Keratinocyte (primary cell): ENCODE measurements at regions not wholly inside any gene's neighbourhood (a gene's known extent, or its start where the extent isn't known, plus 50 kb on each side); places are given as distances from the start of the nearest gene placed in this dataset.

Experiments
- DNase-seq: peaks from one replicate; pipeline ENCODE4 v3.0.0-alpha.2; 2011; ENCODE audit warnings: low read depth, missing footprints, low spot score
- FAIRE-seq: peaks from 2 replicates; lab custom pipeline; 2011; peaks lifted over from hg19 to GRCh38; lab: Jason Lieb, UNC
- H2AFZ ChIP-seq: 2 replicates; pipeline ENCODE4 v1.6.0; 2012; ENCODE audit warnings: low read length, control low read depth, inconsistent platforms; ENCODE audit not compliant: control insufficient read depth
- H3K27ac ChIP-seq: 2 replicates; pipeline ENCODE4 v1.5.1; 2011; ENCODE audit warnings: low read length; ENCODE audit not compliant: control insufficient read depth, insufficient read depth
- H3K27me3 ChIP-seq: 3 replicates; pipeline ENCODE4 v1.6.0; 2011; ENCODE audit warnings: low read length; ENCODE audit not compliant: control insufficient read depth, insufficient read depth; ENCODE audit errors: extremely low read depth
- H3K36me3 ChIP-seq, 2 experiments: 2 replicates in 1 of 2; 3 replicates in 1 of 2; pipeline ENCODE4 v1.5.1; 2011; ENCODE audit warnings: low read length in 2 of 2, mild to moderate bottlenecking in 1 of 2; ENCODE audit not compliant: control insufficient read depth in 2 of 2, insufficient read depth in 2 of 2; ENCODE audit errors: extremely low read depth in 1 of 2
- H3K4me1 ChIP-seq: 3 replicates; pipeline ENCODE4 v1.5.1; 2011; ENCODE audit warnings: low read length; ENCODE audit not compliant: control insufficient read depth, insufficient read depth; ENCODE audit errors: extremely low read depth
- H3K4me2 ChIP-seq: 3 replicates; pipeline ENCODE4 v1.6.0; 2011; ENCODE audit warnings: low read depth, low read length; ENCODE audit not compliant: control insufficient read depth, insufficient read depth; ENCODE audit errors: extremely low read depth
- H3K4me3 ChIP-seq, 3 experiments: fragments of 200-600 bp in 1 of 3; sonication (generic) in 1 of 3; 2 replicates in 2 of 3; 3 replicates in 1 of 3; pipeline ENCODE4 v1.5.1; 2011 to 2016; ENCODE audit warnings: low read length in 3 of 3, mild to moderate bottlenecking in 3 of 3, control low read depth in 2 of 3, inconsistent platforms in 1 of 3, low read depth in 1 of 3, mixed read lengths in 1 of 3, mixed run types in 1 of 3, moderate library complexity in 1 of 3; ENCODE audit not compliant: control insufficient read depth in 2 of 3, insufficient read depth in 2 of 3; ENCODE audit errors: extremely low read depth in 1 of 3
- H3K79me2 ChIP-seq: 2 replicates; pipeline ENCODE4 v1.6.0; 2012; ENCODE audit warnings: low read length; ENCODE audit not compliant: control insufficient read depth, insufficient read depth
- H3K9ac ChIP-seq: 3 replicates; pipeline ENCODE4 v1.6.0; 2011; ENCODE audit warnings: low read length; ENCODE audit not compliant: control insufficient read depth, insufficient read depth; ENCODE audit errors: extremely low read depth
- H3K9me1 ChIP-seq: 3 replicates; pipeline ENCODE4 v1.6.0; 2011; ENCODE audit warnings: low read length; ENCODE audit not compliant: control insufficient read depth, insufficient read depth; ENCODE audit errors: extremely low read depth
- H3K9me3 ChIP-seq: 2 replicates; pipeline ENCODE4 v1.5.1; 2012; ENCODE audit warnings: low read depth, low read length; ENCODE audit not compliant: control insufficient read depth
- H4K20me1 ChIP-seq: 3 replicates; pipeline ENCODE4 v1.6.0; 2011; ENCODE audit warnings: low read length; ENCODE audit not compliant: control insufficient read depth, insufficient read depth; ENCODE audit errors: extremely low read depth
- EZH2 ChIP-seq: IDR thresholded peaks from one replicate; pipeline ENCODE4 v1.6.1; 2012; ENCODE audit warnings: inconsistent platforms, mild to moderate bottlenecking, low read length, moderate library complexity
- dilution Hi-C: fragments of 300-500 bp; cut with MboI; formaldehyde crosslinking; loops from one replicate; pipeline ENCODE4 v1.7.0; 2020; ENCODE audit warnings: low sequenced_read_pairs; ENCODE audit not compliant: extremely low pct_ligation_motif_present
- TF ChIP-seq, protein P1 (sequence below), 3 experiments: IDR thresholded peaks in 1 of 3; conservative IDR thresholded peaks in 1 of 3; optimal IDR thresholded peaks in 1 of 3; 2 replicates in 2 of 3; 3 replicates in 1 of 3; pipeline versions ENCODE3 to v1.5.1; 2011; ENCODE audit warnings: low read length in 3 of 3, mild to moderate bottlenecking in 3 of 3, moderate library complexity in 2 of 3, control low read depth in 1 of 3, inconsistent platforms in 1 of 3; ENCODE audit not compliant: insufficient read depth in 2 of 3; ENCODE audit errors: extremely low read depth in 1 of 3

DNA sequence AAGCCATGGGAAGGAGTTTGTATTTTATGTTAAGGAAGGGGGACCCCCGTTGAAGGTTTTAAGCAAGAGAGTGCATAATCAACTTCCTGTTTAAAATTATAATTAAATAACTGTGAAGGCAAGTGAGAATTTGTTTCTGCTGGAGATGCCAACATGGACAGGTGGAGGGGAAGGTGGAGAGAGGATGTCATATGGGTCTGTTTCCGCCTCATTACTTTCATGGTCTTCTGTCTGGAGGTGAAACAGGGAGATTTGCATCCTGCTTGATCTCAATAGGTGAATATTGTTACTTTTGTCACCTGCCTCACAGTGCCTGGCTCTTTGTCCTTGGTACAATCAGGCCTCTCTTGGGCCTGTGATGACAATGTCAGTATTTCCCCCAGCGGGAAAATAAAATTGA, 300.6 kb upstream of the LMCD1 start:
- Histone ChIP-seq H3K9ac (no peak overlapping the region), H3K4me2 (no peak overlapping the region), H3K36me3 (no peaks in the 10 kb centered on the region), H3K79me2 (no peaks in the 10 kb centered on the region), H3K27ac (no peak overlapping the region), H4K20me1 (no peaks in the 10 kb centered on the region), H3K4me3 (no peak overlapping the region), H3K27me3 (no peaks in the 10 kb centered on the region), H3K9me3 (no peaks in the 10 kb centered on the region), H3K4me1 (no peaks in the 10 kb centered on the region), H3K9me1 (no peaks in the 10 kb centered on the region), H2AFZ (no peak overlapping the region)
- no peak for TF ChIP-seq EZH2
- no peak for FAIRE-seq
- dilution Hi-C loops, result no loop called here
- no peak for DNase-seq

DNA sequence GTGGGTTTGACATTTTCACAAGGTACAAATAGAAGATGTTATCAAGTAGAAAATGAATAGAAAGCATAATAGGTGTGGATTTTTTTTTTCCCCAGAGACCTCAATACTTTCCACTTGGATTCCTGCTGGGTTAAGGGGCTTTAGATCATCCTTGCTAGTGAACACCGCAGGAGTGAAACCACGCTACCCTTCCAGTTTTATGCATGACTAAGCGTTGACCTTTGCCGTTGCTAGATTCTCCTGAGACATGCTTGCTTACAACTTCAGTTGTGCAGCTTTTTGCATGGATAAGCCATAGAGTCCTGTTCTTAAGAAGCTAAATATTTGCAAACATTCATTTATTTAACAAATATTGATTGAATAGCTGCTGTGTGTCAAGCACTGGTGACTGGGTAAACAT, 299.7 kb upstream of the LMCD1 start:
- Histone ChIP-seq H3K27ac (no peak overlapping the region), H3K9me3 (no peaks in the 10 kb centered on the region), H3K4me3 (no peak overlapping the region), H3K9ac (no peak overlapping the region), H3K4me2 (no peak overlapping the region), H3K79me2 (no peaks in the 10 kb centered on the region), H2AFZ (no peak overlapping the region), H4K20me1 (no peaks in the 10 kb centered on the region), H3K4me1 (no peaks in the 10 kb centered on the region), H3K9me1 (no peaks in the 10 kb centered on the region), H3K27me3 (no peaks in the 10 kb centered on the region), H3K36me3 (no peaks in the 10 kb centered on the region)
- FAIRE-seq, result no peak
- TF ChIP-seq, protein P1, sequence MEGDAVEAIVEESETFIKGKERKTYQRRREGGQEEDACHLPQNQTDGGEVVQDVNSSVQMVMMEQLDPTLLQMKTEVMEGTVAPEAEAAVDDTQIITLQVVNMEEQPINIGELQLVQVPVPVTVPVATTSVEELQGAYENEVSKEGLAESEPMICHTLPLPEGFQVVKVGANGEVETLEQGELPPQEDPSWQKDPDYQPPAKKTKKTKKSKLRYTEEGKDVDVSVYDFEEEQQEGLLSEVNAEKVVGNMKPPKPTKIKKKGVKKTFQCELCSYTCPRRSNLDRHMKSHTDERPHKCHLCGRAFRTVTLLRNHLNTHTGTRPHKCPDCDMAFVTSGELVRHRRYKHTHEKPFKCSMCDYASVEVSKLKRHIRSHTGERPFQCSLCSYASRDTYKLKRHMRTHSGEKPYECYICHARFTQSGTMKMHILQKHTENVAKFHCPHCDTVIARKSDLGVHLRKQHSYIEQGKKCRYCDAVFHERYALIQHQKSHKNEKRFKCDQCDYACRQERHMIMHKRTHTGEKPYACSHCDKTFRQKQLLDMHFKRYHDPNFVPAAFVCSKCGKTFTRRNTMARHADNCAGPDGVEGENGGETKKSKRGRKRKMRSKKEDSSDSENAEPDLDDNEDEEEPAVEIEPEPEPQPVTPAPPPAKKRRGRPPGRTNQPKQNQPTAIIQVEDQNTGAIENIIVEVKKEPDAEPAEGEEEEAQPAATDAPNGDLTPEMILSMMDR (optimal IDR thresholded peaks at IDR 0.05 in 1 of 3, IDR thresholded peaks at IDR 0.05 in 1 of 3, conservative IDR thresholded peaks at IDR 0.05 in 1 of 3; ENCODE audit: extremely low read depth in 1 of 3, insufficient read depth in 2 of 3, low read length in 3 of 3), result no peak
- no peak for TF ChIP-seq EZH2
- dilution Hi-C loops, result no loop called here
- DNase-seq, result no peak

DNA sequence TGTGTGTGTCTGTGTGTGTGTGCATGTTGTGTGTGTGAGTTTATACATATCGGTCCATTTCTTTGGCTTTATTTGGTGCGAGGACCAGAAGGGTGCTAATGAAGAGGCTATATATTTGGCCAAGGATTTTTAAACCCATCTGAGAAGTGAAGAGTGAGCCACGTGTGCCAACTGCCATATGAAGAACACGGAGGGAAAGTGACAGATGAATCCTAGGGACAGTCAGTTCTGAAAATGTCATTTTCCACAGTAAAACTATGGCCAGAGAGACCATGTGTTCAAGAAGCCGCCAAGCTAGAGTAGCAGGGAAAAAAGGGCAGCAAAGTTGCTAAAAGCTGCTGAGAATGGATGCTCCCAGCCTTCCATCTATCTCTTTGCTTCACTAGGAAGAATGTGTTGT, 297.3 kb upstream of the LMCD1 start:
- H2AFZ ChIP-seq, result no peak overlapping the region
- no peaks in the 10 kb centered on the region for H3K9me3 ChIP-seq
- H3K4me1 ChIP-seq, result no peaks in the 10 kb centered on the region
- H3K79me2 ChIP-seq, result no peaks in the 10 kb centered on the region
- no peak overlapping the region for H3K9ac ChIP-seq
- H3K27me3 ChIP-seq, result no peaks in the 10 kb centered on the region
- H3K9me1 ChIP-seq, result no peaks in the 10 kb centered on the region
- no peak overlapping the region for H3K4me3 ChIP-seq
- no peak overlapping the region for H3K4me2 ChIP-seq
- H4K20me1 ChIP-seq, result no peaks in the 10 kb centered on the region
- dilution Hi-C loops, result no loop called here
- DNase-seq (no peak), FAIRE-seq (no peak)
- no peaks in the 10 kb centered on the region for H3K36me3 ChIP-seq
- no peak for TF ChIP-seq EZH2
- TF ChIP-seq, protein P1 (optimal IDR thresholded peaks at IDR 0.05 in 1 of 3, IDR thresholded peaks at IDR 0.05 in 1 of 3, conservative IDR thresholded peaks at IDR 0.05 in 1 of 3; ENCODE audit: extremely low read depth in 1 of 3, insufficient read depth in 2 of 3, low read length in 3 of 3), result no peak
- no peak overlapping the region for H3K27ac ChIP-seq
